ENCODE measurements at regions not wholly inside any gene's neighbourhood (a gene's known extent, or its start where the extent isn't known, plus 50 kb on each side); places are given as distances from the start of the nearest gene placed in this dataset.

- TF ChIP-seq CTCF (IDR thresholded peaks at IDR 0.05; ENCODE audit: borderline replicate concordance, control extremely low read depth, extremely low read depth, insufficient read depth, missing control alignments), result no peak
- DNase-seq (ENCODE audit: low spot score), result no peak
- in situ Hi-C loops (cut with MboI; ENCODE audit: low sequenced_read_pairs, unreplicated experiment), result no loop called here
Observed at GRCh38 chr7:153097511-153098201, 338.1 kb downstream of the ACTR3B start.

- no peak for DNase-seq (ENCODE audit: low spot score)
- in situ Hi-C loops (cut with MboI; ENCODE audit: low sequenced_read_pairs, unreplicated experiment), result no loop called here
- no peak for TF ChIP-seq CTCF (IDR thresholded peaks at IDR 0.05; ENCODE audit: borderline replicate concordance, control extremely low read depth, extremely low read depth, insufficient read depth, missing control alignments)
Observed at GRCh38 chr7:153099235-153099634, 339.7 kb downstream of the ACTR3B start.

GRCh38 chr7:153100691-153101237 lies 341.2 kb downstream of the ACTR3B start:
- no peak for DNase-seq (ENCODE audit: low spot score)
- no peak for TF ChIP-seq CTCF (IDR thresholded peaks at IDR 0.05; ENCODE audit: borderline replicate concordance, control extremely low read depth, extremely low read depth, insufficient read depth, missing control alignments)
- in situ Hi-C loops (cut with MboI; ENCODE audit: low sequenced_read_pairs, unreplicated experiment), result no loop called here

GRCh38 chr7:153103202-153103601 lies 343.6 kb downstream of the ACTR3B start:
- TF ChIP-seq CTCF (IDR thresholded peaks at IDR 0.05; ENCODE audit: borderline replicate concordance, control extremely low read depth, extremely low read depth, insufficient read depth, missing control alignments), result no peak
- in situ Hi-C loops (cut with MboI; ENCODE audit: low sequenced_read_pairs, unreplicated experiment), result no loop called here
- DNase-seq (ENCODE audit: low spot score), result no peak

- in situ Hi-C loops (cut with MboI; ENCODE audit: low sequenced_read_pairs, unreplicated experiment), result no loop called here
- no peak for DNase-seq (ENCODE audit: low spot score)
- no peak for TF ChIP-seq CTCF (IDR thresholded peaks at IDR 0.05; ENCODE audit: borderline replicate concordance, control extremely low read depth, extremely low read depth, insufficient read depth, missing control alignments)
Observed at GRCh38 chr7:153107826-153108225, 348.3 kb downstream of the ACTR3B start.

GRCh38 chr7:153109566-153109965 lies 350.0 kb downstream of the ACTR3B start:
- DNase-seq (ENCODE audit: low spot score), result no peak
- in situ Hi-C loops (cut with MboI; ENCODE audit: low sequenced_read_pairs, unreplicated experiment), result no loop called here
- no peak for TF ChIP-seq CTCF (IDR thresholded peaks at IDR 0.05; ENCODE audit: borderline replicate concordance, control extremely low read depth, extremely low read depth, insufficient read depth, missing control alignments)
